Ovary (tissue), 3 donors: ENCODE measurements at regions not wholly inside any gene's neighbourhood (a gene's known extent, or its start where the extent isn't known, plus 50 kb on each side); places are given as distances from the start of the nearest gene placed in this dataset.

ENCODE experiments used
- EP300 ChIP-seq: sonication (generic); formaldehyde crosslinking; IDR thresholded peaks from one replicate; pipeline ENCODE4 v1.6.1; 2017; ENCODE audit warnings: antibody characterized with exemption
- POLR2A ChIP-seq: fragments of 450-650 bp; IDR thresholded peaks from one replicate; pipeline ENCODE4 v1.6.1; 2017; ENCODE audit warnings: antibody characterized with exemption, mild to moderate bottlenecking, moderate library complexity
- TF ChIP-seq, protein P1 (sequence below), 3 donors: fragments of 450-650 bp in 2 of 3; fragments of 200-600 bp in 1 of 3; IDR thresholded peaks; one replicate each; pipeline versions ENCODE4 v1.5.1 to v1.8.0; 2016 to 2022; ENCODE audit warnings: antibody characterized with exemption in 3 of 3, mild to moderate bottlenecking in 1 of 3
- donor health status: DM: no; HTN: no; CAD: no.

DNA sequence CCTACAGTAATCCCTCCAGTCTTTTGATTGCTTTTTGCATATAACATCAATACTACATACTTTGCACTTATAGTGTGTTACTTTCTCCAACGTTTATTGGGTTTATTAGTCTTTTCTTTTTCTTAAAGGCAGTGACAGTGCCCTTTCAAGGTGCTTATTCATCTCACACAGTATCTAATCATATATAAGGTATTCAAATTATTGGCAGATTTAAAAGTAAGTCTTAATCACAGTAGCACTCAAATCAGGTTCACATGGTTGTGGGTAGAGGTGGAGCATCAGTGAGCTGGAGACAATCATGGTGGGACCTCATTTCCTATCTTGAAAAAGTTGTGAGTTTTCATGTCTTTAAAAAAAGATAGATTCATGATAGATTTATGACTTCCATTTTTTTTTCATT, 706.2 kb downstream of the GALC start:
- TF ChIP-seq POLR2A: no peak
- TF ChIP-seq EP300: no peak
- TF ChIP-seq, protein P1, sequence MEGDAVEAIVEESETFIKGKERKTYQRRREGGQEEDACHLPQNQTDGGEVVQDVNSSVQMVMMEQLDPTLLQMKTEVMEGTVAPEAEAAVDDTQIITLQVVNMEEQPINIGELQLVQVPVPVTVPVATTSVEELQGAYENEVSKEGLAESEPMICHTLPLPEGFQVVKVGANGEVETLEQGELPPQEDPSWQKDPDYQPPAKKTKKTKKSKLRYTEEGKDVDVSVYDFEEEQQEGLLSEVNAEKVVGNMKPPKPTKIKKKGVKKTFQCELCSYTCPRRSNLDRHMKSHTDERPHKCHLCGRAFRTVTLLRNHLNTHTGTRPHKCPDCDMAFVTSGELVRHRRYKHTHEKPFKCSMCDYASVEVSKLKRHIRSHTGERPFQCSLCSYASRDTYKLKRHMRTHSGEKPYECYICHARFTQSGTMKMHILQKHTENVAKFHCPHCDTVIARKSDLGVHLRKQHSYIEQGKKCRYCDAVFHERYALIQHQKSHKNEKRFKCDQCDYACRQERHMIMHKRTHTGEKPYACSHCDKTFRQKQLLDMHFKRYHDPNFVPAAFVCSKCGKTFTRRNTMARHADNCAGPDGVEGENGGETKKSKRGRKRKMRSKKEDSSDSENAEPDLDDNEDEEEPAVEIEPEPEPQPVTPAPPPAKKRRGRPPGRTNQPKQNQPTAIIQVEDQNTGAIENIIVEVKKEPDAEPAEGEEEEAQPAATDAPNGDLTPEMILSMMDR (IDR thresholded peaks at IDR 0.05): no peak
